A673 (cell line): ENCODE measurements at regions not wholly inside any gene's neighbourhood (a gene's known extent, or its start where the extent isn't known, plus 50 kb on each side); places are given as distances from the start of the nearest gene placed in this dataset.

Source experiments
- BruUV-seq: library from RNA; stranded (reverse); fragments of 400-500 nt; replicated peaks from 2 replicates; lab custom pipeline; 2021; lab: Mats Ljungman, UMichigan
- CTCF ChIA-PET: fragments of 300-600 bp; sonication (Branson Sonifier 250); formaldehyde crosslinking; loops from one replicate; lab custom pipeline; 2022; ENCODE audit warnings: antibody characterized with exemption; lab: Charles Lee
- POLR2A ChIA-PET: fragments of 300-600 bp; sonication (Branson Sonifier 250); formaldehyde crosslinking; loops from one replicate; lab custom pipeline; 2022; ENCODE audit warnings: antibody characterized with exemption; ENCODE audit not compliant: low non-redundant PET; lab: Charles Lee
- DNase-seq: peaks from one replicate; pipeline ENCODE4 v3.0.0-alpha.2; 2015; ENCODE audit warnings: low spot score
- H3K27ac ChIP-seq: fragments of 200-600 bp; sonication (generic); 2 replicates; pipeline ENCODE4 v1.5.1; 2016; ENCODE audit warnings: mixed run types, low read depth, mild to moderate bottlenecking, mixed read lengths, antibody characterized with exemption, low read length; ENCODE audit not compliant: poor library complexity, severe bottlenecking
- H3K27me3 ChIP-seq: fragments of 200-600 bp; sonication (generic); replicated peaks from 2 replicates; pipeline ENCODE4 v1.6.1; 2017; ENCODE audit warnings: mixed run types, low read depth, mild to moderate bottlenecking, mixed read lengths, antibody characterized with exemption, low read length; ENCODE audit not compliant: insufficient read depth, poor library complexity
- H3K36me3 ChIP-seq: fragments of 200-600 bp; sonication (generic); 2 replicates; pipeline ENCODE4 v1.6.1; 2016; ENCODE audit warnings: mixed run types, mild to moderate bottlenecking, mixed read lengths, antibody characterized with exemption, low read length; ENCODE audit not compliant: insufficient read depth, poor library complexity, severe bottlenecking
- H3K4me1 ChIP-seq: fragments of 200-600 bp; sonication (generic); 2 replicates; pipeline ENCODE4 v1.6.1; 2017; ENCODE audit warnings: mixed run types, mild to moderate bottlenecking, mixed read lengths, antibody characterized with exemption, low read length; ENCODE audit not compliant: insufficient read depth, poor library complexity, severe bottlenecking
- H3K4me3 ChIP-seq: fragments of 200-600 bp; sonication (generic); 2 replicates; pipeline ENCODE4 v1.5.1; 2016; ENCODE audit warnings: low read depth, mixed run types, mild to moderate bottlenecking, mixed read lengths, low read length; ENCODE audit not compliant: poor library complexity, severe bottlenecking
- H3K9me3 ChIP-seq: fragments of 200-600 bp; sonication (generic); 2 replicates; pipeline ENCODE4 v1.6.1; 2016; ENCODE audit warnings: mixed run types, low read depth, mild to moderate bottlenecking, mixed read lengths, antibody characterized with exemption, low read length; ENCODE audit not compliant: poor library complexity, severe bottlenecking
- EZH2 ChIP-seq: fragments of 200-600 bp; sonication (generic); IDR thresholded peaks from 2 replicates; pipeline ENCODE4 v1.6.1; 2017; ENCODE audit warnings: borderline replicate concordance, low read depth, mild to moderate bottlenecking, mixed read lengths, antibody characterized with exemption, low read length; ENCODE audit not compliant: poor library complexity, severe bottlenecking
- intact Hi-C: fragments of 100-400 bp; cut with micrococcal nuclease; formaldehyde crosslinking; loops from one replicate; pipeline ENCODE4 v1.10.0; 2022; ENCODE audit not compliant: unreplicated experiment
- TF ChIP-seq, protein P1 (sequence below): fragments of 300-800, 200-600 bp; sonication (generic); conservative IDR thresholded peaks from 2 replicates; pipeline ENCODE4 v1.5.1; 2017; ENCODE audit warnings: low read depth, mild to moderate bottlenecking, antibody characterized with exemption, low read length, moderate library complexity, mixed read lengths

- intact Hi-C loops = no loop called here
- Histone ChIP-seq H3K27ac (no peak overlapping the region), H3K36me3 (no peaks in the 10 kb centered on the region), H3K4me1 (no peaks in the 10 kb centered on the region), H3K27me3 (no peaks in the 10 kb centered on the region), H3K4me3 (no peak overlapping the region), H3K9me3 (peaks cover 19% of the 10 kb centered on the region)
- TF ChIP-seq, protein P1, sequence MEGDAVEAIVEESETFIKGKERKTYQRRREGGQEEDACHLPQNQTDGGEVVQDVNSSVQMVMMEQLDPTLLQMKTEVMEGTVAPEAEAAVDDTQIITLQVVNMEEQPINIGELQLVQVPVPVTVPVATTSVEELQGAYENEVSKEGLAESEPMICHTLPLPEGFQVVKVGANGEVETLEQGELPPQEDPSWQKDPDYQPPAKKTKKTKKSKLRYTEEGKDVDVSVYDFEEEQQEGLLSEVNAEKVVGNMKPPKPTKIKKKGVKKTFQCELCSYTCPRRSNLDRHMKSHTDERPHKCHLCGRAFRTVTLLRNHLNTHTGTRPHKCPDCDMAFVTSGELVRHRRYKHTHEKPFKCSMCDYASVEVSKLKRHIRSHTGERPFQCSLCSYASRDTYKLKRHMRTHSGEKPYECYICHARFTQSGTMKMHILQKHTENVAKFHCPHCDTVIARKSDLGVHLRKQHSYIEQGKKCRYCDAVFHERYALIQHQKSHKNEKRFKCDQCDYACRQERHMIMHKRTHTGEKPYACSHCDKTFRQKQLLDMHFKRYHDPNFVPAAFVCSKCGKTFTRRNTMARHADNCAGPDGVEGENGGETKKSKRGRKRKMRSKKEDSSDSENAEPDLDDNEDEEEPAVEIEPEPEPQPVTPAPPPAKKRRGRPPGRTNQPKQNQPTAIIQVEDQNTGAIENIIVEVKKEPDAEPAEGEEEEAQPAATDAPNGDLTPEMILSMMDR = no peak
- no peak for DNase-seq
- no TSS peak for BruUV-seq
- ChIA-PET CTCF (no interaction called here), POLR2A (no interaction called here)
These were observed 135.7 kb downstream of the DNAJB6 start for GRCh38 chr7:157472311-157473050.

DNA sequence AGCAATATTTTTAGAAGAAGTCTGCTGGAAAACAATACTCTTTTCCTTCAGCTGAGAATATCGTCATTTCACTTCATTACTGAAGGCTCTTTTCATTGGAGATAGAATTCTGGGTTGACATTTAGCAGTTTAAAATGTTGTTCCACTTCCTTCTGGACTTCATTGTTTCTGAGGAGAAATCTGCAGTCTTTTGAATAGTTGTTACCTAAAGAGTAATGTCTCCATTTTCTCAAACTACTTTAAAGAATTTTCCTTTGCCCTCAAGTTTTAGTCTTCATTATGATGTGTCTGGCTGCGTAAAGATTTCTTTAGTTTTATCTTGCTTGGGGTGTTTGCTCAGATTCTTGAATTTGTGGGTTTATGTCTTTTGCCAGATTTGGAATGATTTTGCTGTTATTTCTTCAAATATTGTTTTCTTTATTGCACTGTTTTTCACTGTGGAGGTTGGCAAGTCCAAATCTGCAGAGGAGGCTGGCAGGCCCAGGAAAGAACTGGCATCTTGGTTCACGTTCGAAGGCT lies 136.3 kb downstream of the DNAJB6 start:
- Histone ChIP-seq H3K9me3 (peaks cover 19% of the 10 kb centered on the region), H3K27ac (no peak overlapping the region), H3K27me3 (no peaks in the 10 kb centered on the region), H3K4me1 (no peaks in the 10 kb centered on the region), H3K36me3 (no peaks in the 10 kb centered on the region), H3K4me3 (no peak overlapping the region)
- POLR2A ChIA-PET = no interaction called here
- CTCF ChIA-PET = no interaction called here
- TF ChIP-seq, protein P1 = no peak
- TF ChIP-seq EZH2 = no peak
- DNase-seq = no peak
- intact Hi-C loops = no loop called here
- BruUV-seq = no TSS peak

- intact Hi-C loops = no loop called here
- no TSS peak for BruUV-seq
- no peaks in the 10 kb centered on the region for H3K4me1 ChIP-seq
- no peak overlapping the region for H3K27ac ChIP-seq
- TF ChIP-seq, protein P1 = peak; percentile 58
- TF ChIP-seq EZH2 = no peak
- DNase-seq = peak; percentile 21
- no peaks in the 10 kb centered on the region for H3K27me3 ChIP-seq
- no peak overlapping the region for H3K4me3 ChIP-seq
- ChIA-PET POLR2A (no interaction called here), CTCF (interaction anchor here (0.5 to 1.1 kb wide), 3 partner anchors 27 to 1589 kb away, joined by 3 to 4 read pairs (median 3); no protein-coding TSS in a partner anchor)
- H3K36me3 ChIP-seq = no peaks in the 10 kb centered on the region
- peaks cover 19% of the 10 kb centered on the region for H3K9me3 ChIP-seq
These were observed 137.9 kb downstream of the DNAJB6 start for GRCh38 chr7:157474685-157475084.
